Kidney (tissue), 13 donors: ENCODE measurements at regions not wholly inside any gene's neighbourhood (a gene's known extent, or its start where the extent isn't known, plus 50 kb on each side); places are given as distances from the start of the nearest gene placed in this dataset.

Source experiments
- DNase-seq, 5 donors: peaks; one replicate each; pipeline ENCODE4 v3.0.0-alpha.2; 2013 to 2020
- FAIRE-seq: peaks from 2 replicates; lab custom pipeline; 2012; peaks lifted over from hg19 to GRCh38; lab: Jason Lieb, UNC
- H3K27ac ChIP-seq, 2 donors: one replicate each; pipeline ENCODE4 v1.7.0; 2013; ENCODE audit warnings: low read depth in 2 of 2, low read length in 2 of 2, inconsistent platforms in 1 of 2
- H3K27me3 ChIP-seq: one replicate; pipeline ENCODE4 v1.7.1; 2013; ENCODE audit warnings: low read length, inconsistent platforms; ENCODE audit not compliant: control insufficient read depth, insufficient read depth
- H3K36me3 ChIP-seq, 3 donors: one replicate each; pipeline versions ENCODE4 v1.7.0 to v1.7.1; 2013; ENCODE audit warnings: low read length in 3 of 3, control low read depth in 1 of 3, inconsistent platforms in 1 of 3; ENCODE audit not compliant: insufficient read depth in 3 of 3, control insufficient read depth in 2 of 3
- H3K4me1 ChIP-seq, 3 donors: one replicate each; pipeline versions ENCODE4 v1.7.0 to v1.7.1; 2013; ENCODE audit warnings: low read length in 3 of 3, inconsistent platforms in 1 of 3, low read depth in 1 of 3; ENCODE audit not compliant: control insufficient read depth in 2 of 3, insufficient read depth in 2 of 3
- H3K4me3 ChIP-seq, 3 donors: one replicate each; pipeline versions ENCODE4 v1.7.0 to v1.8.1; 2013; ENCODE audit warnings: low read length in 3 of 3, control low read depth in 1 of 3, inconsistent platforms in 1 of 3
- H3K9ac ChIP-seq, 3 donors: one replicate each; pipeline versions ENCODE4 v1.7.0 to v1.7.1; 2013; ENCODE audit warnings: low read length in 3 of 3, control low read depth in 1 of 3, inconsistent platforms in 1 of 3
- H3K9me3 ChIP-seq, 3 donors: one replicate each; pipeline versions ENCODE4 v1.7.0 to v1.7.1; 2013; ENCODE audit warnings: low read length in 3 of 3, control low read depth in 1 of 3, inconsistent platforms in 1 of 3; ENCODE audit not compliant: control insufficient read depth in 2 of 3, insufficient read depth in 1 of 3
- intact Hi-C: fragments of 100-400 bp; cut with DNase I; formaldehyde crosslinking; loops from one replicate; pipeline ENCODE4 v1.11.1; 2022
- TF ChIP-seq, protein P1 (sequence below): IDR thresholded peaks from 3 replicates; pipeline ENCODE4 v1.5.1; 2012; ENCODE audit warnings: mild to moderate bottlenecking, moderate library complexity, borderline replicate concordance; ENCODE audit not compliant: insufficient read depth; ENCODE audit errors: extremely low read depth
- donor health status: control.
- donor health status: control.
- donor health status: control.
- donor health status: control.
- donor health status: control.
- donor health status: DM: yes; HTN: yes; CAD: no.
- donor health status: Normal renal cell carcinoma (clear cell type).

- FAIRE-seq (no peak), DNase-seq (no peak)
- H3K9ac ChIP-seq = no peak overlapping the region
- H3K4me3 ChIP-seq = no peak overlapping the region
- H3K27me3 ChIP-seq = no peaks in the 10 kb centered on the region
- intact Hi-C loops = no loop called here
- TF ChIP-seq, protein P1, sequence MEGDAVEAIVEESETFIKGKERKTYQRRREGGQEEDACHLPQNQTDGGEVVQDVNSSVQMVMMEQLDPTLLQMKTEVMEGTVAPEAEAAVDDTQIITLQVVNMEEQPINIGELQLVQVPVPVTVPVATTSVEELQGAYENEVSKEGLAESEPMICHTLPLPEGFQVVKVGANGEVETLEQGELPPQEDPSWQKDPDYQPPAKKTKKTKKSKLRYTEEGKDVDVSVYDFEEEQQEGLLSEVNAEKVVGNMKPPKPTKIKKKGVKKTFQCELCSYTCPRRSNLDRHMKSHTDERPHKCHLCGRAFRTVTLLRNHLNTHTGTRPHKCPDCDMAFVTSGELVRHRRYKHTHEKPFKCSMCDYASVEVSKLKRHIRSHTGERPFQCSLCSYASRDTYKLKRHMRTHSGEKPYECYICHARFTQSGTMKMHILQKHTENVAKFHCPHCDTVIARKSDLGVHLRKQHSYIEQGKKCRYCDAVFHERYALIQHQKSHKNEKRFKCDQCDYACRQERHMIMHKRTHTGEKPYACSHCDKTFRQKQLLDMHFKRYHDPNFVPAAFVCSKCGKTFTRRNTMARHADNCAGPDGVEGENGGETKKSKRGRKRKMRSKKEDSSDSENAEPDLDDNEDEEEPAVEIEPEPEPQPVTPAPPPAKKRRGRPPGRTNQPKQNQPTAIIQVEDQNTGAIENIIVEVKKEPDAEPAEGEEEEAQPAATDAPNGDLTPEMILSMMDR = no peak
- H3K9me3 ChIP-seq = no peaks in the 10 kb centered on the region
- no peak overlapping the region for H3K27ac ChIP-seq
- H3K36me3 ChIP-seq = no peaks in the 10 kb centered on the region
- no peaks in the 10 kb centered on the region for H3K4me1 ChIP-seq
Observed at GRCh38 chrX:30085571-30085970, 129.8 kb upstream of the MAGEB2 start.

GRCh38 chrX:30111431-30111830, 103.9 kb upstream of the MAGEB2 start:
- TF ChIP-seq, protein P1 = no peak
- H3K9me3 ChIP-seq = no peaks in the 10 kb centered on the region
- no peak overlapping the region for H3K9ac ChIP-seq
- no peaks in the 10 kb centered on the region for H3K4me1 ChIP-seq
- no peaks in the 10 kb centered on the region for H3K27me3 ChIP-seq
- no peaks in the 10 kb centered on the region for H3K36me3 ChIP-seq
- intact Hi-C loops = no loop called here
- H3K4me3 ChIP-seq = no peak overlapping the region
- FAIRE-seq = no peak
- no peak for DNase-seq
- no peak overlapping the region for H3K27ac ChIP-seq

DNA sequence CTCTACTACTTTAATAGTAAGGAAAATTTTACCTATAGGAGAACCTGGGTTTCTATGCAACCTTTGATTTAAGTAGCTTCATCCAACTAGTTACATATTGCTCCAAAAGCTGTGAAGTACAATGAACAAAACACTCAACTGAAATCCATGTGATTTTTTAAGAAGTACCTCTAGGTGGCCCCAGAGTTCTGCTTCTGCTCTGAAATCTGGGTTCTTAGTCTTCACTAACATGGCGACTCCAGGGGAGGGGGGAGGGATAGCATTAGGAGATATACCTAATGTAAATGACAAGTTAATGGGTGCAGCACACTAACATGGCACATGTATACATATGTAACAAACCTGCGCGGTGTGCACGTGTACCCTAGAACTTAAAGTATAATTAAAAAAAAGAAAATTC, 73.4 kb upstream of the MAGEB2 start:
- intact Hi-C loops = no loop called here
- DNase-seq (peak in 2 of 5 donors; percentile 20 to 33), FAIRE-seq (no peak)
- TF ChIP-seq, protein P1 = no peak
- Histone ChIP-seq H3K27me3 (no peaks in the 10 kb centered on the region), H3K36me3 (no peaks in the 10 kb centered on the region), H3K27ac (no peak overlapping the region), H3K9me3 (no peaks in the 10 kb centered on the region), H3K4me3 (no peak overlapping the region), H3K9ac (no peak overlapping the region), H3K4me1 (no peaks in the 10 kb centered on the region)

DNA sequence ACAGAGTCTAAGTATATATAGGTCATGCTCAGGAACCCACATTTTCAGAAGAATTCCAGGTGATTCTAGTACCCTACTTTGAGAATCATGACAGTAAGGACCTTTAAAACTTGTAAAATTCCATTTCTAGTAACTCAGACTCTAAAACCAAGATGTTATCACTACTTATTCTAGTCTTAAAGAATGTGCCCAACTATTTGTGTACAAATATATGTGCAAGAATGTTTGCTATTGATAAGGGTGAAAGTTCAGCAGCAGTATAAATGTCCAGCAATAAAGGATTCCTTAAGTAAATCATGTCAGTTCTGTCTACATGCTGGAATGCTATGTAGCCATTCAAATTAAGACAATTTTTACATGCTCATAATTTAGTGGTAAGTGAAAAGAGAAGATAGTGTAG, 71.1 kb upstream of the MAGEB2 start:
- intact Hi-C loops = no loop called here
- no peak overlapping the region for H3K9ac ChIP-seq
- TF ChIP-seq, protein P1 = no peak

More for the DNA sequence above, 71.1 kb upstream of the MAGEB2 start:
- FAIRE-seq (no peak), DNase-seq (no peak)
- no peaks in the 10 kb centered on the region for H3K9me3 ChIP-seq
- no peak overlapping the region for H3K27ac ChIP-seq
- no peak overlapping the region for H3K4me3 ChIP-seq
- no peaks in the 10 kb centered on the region for H3K27me3 ChIP-seq
- H3K36me3 ChIP-seq = no peaks in the 10 kb centered on the region
- H3K4me1 ChIP-seq = no peaks in the 10 kb centered on the region
